Femur (tissue), 1 donor: ENCODE measurements at regions not wholly inside any gene's neighbourhood (a gene's known extent, or its start where the extent isn't known, plus 50 kb on each side); places are given as distances from the start of the nearest gene placed in this dataset.

Experiments
- DNase-seq: peaks from one replicate; pipeline ENCODE4 v3.0.0-alpha.2; 2017

GRCh38 chr2:16181062-16181740, 240.9 kb downstream of the MYCN start:
- no peak for DNase-seq

DNA sequence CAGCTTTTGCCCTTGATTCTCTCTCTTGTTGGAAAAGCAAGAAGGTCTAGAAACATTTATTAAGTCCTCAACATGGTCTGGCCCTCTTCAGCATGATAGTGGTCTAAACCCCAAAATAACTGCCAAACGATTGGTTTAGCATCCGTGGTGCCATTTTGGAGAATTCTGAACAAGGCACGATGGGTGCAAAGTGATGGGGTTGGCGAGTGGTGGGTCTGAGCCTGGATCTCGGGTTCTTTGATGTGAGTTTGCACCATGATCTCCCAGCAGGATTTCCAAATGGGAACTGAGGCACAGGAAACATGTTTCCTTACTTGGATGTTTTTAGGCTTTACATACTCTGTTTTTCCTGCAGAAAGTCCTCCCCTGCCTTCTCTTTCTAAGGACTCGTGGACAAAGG, 240.3 kb downstream of the MYCN start:
- DNase-seq, result no peak

- DNase-seq, result no peak
These were observed 239.5 kb downstream of the MYCN start for GRCh38 chr2:16179701-16180416.

DNA sequence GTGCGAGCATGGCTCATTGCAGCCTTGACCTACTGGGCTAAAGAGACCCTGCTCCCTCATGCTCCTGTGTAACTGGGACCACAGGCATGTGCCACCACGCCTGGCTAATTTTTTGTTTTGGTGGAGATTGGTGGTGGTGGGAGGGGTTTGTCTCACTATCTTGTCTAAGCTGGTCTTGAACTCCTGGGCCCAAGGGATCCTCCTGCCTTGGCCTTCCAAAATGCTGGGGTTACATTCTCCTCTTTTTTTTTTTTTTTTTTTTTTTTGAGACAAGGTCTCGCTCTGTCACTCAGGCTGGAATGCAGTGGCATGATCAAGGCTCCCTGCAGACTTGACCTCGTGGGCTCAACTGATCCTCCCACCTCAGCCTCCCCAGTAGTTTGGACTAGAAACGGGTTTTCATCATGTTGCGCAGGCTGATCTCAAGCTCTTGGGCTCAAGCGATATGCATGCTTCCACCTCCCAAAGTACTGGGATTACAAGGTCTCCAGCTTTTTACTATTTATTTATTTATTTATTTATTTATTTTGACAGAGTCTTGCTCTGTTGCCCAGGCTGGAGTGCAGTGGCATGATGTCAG, 238.3 kb downstream of the MYCN start:
- DNase-seq, result no peak

- DNase-seq, result no peak
These were observed 237.4 kb downstream of the MYCN start for GRCh38 chr2:16177671-16178180.

DNA sequence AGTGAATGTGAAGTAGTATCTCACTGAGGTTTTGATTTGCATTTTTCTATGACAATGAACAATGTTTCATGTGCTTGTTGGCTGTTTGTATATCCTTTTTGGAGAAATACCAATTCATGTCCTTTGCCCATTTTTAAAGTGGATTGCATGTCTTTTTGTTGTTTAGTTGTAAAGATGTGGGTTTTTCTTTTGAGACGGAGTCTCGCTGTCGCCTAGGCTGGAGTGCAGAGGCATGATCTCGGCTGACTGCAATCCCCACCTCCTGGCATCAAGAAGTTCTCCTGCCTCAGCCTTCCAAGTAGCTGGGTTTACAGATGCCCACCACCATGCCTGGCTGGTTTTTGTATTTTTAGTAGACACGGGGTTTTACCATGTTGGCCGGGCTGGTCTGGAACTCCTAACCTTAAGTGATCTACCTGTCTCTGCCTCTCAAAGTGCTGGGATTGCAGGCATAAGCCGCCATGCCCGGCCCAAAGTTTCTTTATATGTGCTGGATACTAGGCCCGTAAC, 236.7 kb downstream of the MYCN start:
- no peak for DNase-seq

DNA sequence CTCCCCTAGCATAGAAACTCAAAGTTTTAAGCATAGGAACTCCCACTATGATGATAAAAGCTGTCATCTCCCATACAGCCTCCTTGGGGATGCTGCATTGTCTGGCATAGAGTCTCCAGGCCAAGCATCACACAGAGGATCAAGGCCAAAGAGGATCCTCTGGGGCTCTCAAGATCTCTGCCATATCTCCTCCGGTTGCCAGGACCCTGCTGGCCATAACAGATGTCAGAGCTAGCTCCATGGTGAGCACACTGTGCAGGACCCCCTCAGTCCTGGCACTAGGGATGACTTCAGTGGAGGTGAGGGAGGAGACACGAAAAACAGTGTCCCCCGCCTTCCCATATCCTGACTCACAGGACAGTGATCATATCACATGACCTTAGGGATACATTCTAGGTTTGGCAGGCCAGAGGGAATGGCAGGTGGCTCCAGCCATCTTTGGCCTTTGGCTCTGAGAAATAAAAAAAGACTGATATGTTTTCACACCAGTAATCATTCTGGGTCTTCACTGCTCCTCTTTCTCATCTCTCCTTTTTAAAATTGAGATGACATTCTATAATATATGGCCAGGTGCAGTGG, 235.0 kb downstream of the MYCN start:
- no peak for DNase-seq

DNA sequence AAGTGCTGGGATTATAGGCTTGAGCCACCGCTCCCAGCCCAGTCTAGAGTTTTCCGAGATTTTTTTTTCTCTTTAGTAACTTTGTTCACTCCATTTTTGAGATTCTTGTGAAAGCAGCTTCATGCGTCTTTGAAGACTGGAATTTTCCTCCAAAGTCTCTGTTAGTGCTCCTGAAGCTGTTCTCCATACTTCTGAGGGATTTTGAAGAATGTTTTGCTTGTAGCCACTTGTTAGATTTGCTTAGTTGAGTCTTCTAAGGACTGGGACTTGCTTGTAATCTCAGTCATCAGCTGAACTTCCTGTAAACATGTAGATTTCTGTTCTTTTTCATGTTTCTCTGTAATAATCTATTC, 234.3 kb downstream of the MYCN start:
- DNase-seq, result no peak

DNA sequence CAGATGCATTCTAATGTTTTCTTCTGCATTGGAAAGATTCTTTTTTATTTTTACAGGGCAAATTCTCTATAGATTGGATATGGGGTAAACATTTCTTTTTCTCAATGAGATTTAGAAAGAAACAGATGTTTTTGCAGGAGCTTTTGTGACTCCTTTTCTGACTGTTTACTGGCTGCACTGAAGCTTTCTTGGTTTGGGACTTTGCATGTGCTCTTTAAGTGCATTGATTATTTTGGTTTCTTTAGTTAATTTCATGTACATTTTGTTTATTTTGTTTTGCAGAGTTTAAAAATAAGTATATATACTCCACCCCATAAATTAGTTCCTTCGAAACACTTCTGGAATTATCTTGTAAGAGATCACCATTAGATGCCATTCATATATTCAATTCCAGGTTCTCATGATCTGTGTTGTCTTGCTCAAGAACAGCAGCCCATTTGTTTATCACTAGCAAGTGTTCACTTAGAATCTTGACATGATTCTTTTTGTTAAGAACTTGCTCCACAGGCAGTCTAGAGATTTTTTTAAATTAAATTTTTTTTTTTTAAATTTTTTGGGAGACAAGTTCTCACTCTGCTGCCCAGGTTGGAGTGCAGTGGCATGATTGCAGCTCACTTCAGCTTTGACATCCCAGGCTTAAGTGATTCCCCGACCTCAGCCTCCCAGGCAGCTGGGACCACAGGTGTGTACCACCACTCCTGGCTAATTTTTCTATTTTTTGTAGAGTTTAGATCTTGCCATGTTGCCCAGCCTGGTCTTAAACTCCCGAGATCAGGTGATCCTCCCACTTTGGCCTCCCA, 233.7 kb downstream of the MYCN start:
- no peak for DNase-seq

DNA sequence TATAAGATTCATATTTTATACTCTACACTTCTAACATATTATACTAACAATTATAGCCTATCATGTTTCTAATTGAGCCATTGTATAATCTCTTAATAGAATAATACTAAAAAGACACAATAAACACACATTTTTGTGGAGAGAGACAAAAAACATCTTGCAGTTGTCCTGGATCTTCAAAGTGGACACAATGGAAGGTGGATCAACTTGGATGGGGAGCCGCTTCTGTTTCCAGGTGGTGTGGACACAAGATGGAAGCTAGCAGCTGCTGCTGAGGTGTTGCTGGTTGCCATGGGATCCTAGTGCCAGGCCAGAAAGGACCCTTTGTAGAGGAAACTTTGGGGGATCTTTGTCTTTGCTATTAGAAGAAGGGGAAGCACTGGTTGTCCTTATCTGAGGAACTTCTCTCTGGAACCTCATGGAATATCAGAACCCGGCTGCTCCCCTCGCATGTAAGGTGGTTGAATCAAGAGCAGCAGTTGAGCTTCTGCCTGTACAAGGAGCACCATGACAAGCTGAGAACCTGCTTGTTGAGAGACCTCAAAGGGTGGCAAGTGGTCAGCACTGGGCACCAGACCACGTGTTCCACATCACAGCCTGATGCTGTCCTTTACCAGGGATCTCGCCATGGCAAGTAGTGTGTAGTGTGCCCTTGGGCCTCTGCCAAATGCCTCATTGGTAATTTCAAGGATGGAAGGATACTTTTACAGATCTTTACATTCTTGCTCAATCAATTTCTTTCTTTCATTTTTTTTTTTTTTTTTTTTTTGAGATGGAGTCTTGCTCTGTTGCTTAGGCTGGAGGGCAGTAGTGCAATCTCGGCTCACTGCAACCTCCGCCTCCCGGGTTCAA, 232.2 kb downstream of the MYCN start:
- DNase-seq, result no peak

- no peak for DNase-seq
These were observed 231.1 kb downstream of the MYCN start for GRCh38 chr2:16171425-16171920.

- DNase-seq, result no peak
These were observed 230.5 kb downstream of the MYCN start for GRCh38 chr2:16170675-16171424.

GRCh38 chr2:16169381-16169960, 229.1 kb downstream of the MYCN start:
- DNase-seq, result no peak

DNA sequence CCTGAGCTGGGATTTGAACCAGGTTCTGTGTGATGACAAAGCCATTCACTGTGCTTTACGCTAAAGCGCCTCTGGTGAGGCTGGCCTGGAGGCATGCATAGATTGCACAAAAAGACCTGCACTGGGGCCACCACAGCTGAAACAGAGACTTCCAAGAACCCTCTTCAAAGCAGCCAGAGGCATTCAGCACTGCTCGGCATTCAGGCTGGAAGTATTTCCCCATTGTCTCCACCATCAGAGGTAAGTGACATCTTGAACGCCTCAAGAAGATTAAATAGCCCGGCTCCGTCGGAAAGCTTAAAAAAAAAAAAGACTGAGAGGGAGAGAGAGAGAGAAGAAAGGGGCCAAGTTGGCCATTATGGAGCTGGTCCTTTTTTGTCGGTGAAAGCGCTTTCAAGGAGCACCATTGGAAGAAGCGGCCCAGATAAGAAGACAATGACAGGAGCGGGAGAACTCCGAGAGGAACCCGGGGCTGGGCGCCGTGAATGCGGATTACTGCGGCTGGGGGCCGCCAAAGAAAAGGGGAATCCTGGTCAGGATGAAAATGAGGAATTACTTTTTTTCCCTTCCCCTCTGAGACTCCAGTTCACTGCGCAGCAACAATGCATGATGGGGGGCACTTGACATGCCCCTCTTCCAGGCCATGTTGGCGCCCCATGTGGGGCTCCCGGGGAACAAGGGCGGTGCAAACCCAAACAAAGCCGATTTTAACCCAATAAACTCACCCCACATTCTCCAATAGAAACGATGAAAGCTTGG, 228.3 kb downstream of the MYCN start:
- DNase-seq, result no peak

DNA sequence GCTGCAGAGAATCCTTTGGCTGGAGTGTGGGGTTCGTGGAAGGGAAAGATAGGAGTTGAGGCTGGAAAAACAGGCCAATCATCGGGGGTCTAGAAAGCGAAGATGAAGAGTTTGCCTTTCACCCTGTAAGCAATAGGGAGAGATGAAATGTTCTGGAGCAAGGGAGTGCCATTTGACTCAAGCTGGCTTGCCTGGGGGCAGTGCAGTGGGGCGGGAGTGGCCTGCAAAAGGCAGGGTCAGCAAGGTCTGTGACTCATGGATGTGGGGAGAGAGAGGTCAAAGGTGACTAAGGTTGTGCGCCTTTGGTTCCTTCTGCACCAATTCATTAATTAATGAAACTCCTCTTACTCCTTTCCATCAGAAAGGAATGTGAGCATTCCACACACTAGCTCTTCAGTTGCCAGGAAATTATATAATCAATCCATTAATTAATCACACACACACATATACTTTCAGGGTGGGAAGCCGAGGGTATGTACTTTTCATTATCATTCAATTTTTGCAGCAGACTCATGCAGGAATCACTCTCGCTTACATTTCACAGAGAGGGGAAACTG, 227.6 kb downstream of the MYCN start:
- no peak for DNase-seq

GRCh38 chr2:16167451-16167861, 227.1 kb downstream of the MYCN start:
- DNase-seq, result no peak

DNA sequence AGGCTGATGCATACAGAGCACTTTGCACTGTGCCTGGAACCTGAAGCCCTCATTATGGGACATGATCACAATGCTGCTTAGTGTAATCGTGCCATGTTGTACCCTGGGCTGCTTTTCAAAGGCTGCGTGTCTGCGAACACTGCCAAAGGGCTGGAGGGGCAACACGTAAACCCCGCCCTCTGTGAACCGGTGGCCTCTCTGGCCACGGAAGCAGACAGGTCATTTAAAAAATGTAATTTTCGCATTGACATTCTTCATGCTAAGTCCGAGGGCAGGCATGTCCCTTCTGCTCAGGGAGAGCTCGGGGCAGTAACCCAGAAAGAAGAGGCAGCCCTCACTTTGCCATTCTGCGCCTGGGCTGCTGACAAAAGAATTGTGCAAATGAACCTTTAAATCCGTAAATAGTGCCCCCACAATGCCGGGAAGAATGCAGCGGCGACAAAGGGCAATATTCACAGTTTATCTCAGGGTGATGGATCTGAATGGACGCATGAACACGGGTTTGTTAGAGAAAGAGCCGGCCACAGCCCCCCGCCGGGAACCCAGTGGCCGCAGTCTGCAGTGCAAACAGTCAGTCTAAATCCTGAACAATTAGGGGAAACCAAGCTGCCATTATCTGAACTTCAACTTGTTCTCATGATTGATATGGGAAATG, 226.1 kb downstream of the MYCN start:
- no peak for DNase-seq

GRCh38 chr2:16165518-16166326, 225.4 kb downstream of the MYCN start:
- no peak for DNase-seq
